H9 (cell line): ENCODE measurements at regions not wholly inside any gene's neighbourhood (a gene's known extent, or its start where the extent isn't known, plus 50 kb on each side); places are given as distances from the start of the nearest gene placed in this dataset.

Experiments used
- DNase-seq: peaks from one replicate; pipeline ENCODE4 v3.0.0-alpha.2; 2017
- H2AFZ ChIP-seq: one replicate; pipeline ENCODE4 v1.6.1; 2013; ENCODE audit warnings: mild to moderate bottlenecking, low read length, control low read depth, moderate library complexity
- H2AK5ac ChIP-seq: 2 replicates; pipeline ENCODE4 v1.6.1; 2013; ENCODE audit warnings: low read length, control low read depth, mixed read lengths; ENCODE audit not compliant: insufficient read length
- H2BK120ac ChIP-seq: one replicate; pipeline ENCODE4 v1.6.1; 2013; ENCODE audit warnings: low read depth, mild to moderate bottlenecking, low read length, control low read depth, inconsistent platforms; ENCODE audit not compliant: poor library complexity, severe bottlenecking
- H2BK12ac ChIP-seq: 2 replicates; pipeline ENCODE4 v1.6.1; 2013; ENCODE audit warnings: low read length, control low read depth, mixed read lengths, low read depth; ENCODE audit not compliant: insufficient read length
- H2BK15ac ChIP-seq: 2 replicates; pipeline ENCODE4 v1.6.1; 2013; ENCODE audit warnings: low read depth, low read length, control low read depth
- H2BK20ac ChIP-seq: one replicate; pipeline ENCODE4 v1.6.1; 2013; ENCODE audit warnings: low read depth, mild to moderate bottlenecking, low read length, control low read depth, inconsistent platforms; ENCODE audit not compliant: poor library complexity, severe bottlenecking
- H2BK5ac ChIP-seq: 2 replicates; pipeline ENCODE4 v1.6.1; 2013; ENCODE audit warnings: low read length, control low read depth, mixed read lengths; ENCODE audit not compliant: insufficient read length
- H3K14ac ChIP-seq: 2 replicates; pipeline ENCODE4 v1.6.1; 2013; ENCODE audit warnings: low read length, control low read depth; ENCODE audit not compliant: insufficient read depth
- H3K18ac ChIP-seq: 2 replicates; pipeline ENCODE4 v1.6.1; 2013; ENCODE audit warnings: low read depth, mild to moderate bottlenecking, mixed read lengths, low read length, control low read depth; ENCODE audit not compliant: insufficient read length
- H3K23ac ChIP-seq: 2 replicates; pipeline ENCODE4 v1.6.1; 2013; ENCODE audit warnings: low read length, control low read depth, mixed read lengths, low read depth; ENCODE audit not compliant: insufficient read length
- H3K23me2 ChIP-seq: 2 replicates; pipeline ENCODE4 v1.6.1; 2013; ENCODE audit warnings: low read depth, mild to moderate bottlenecking, mixed read lengths, low read length, control low read depth; ENCODE audit not compliant: insufficient read length, poor library complexity, severe bottlenecking
- H3K27ac ChIP-seq: 2 replicates; pipeline ENCODE4 v1.5.1; 2013; ENCODE audit warnings: low read length, control low read depth, mixed read lengths, low read depth; ENCODE audit not compliant: insufficient read length
- H3K27me3 ChIP-seq: 2 replicates; pipeline ENCODE4 v1.6.1; 2013; ENCODE audit warnings: low read length, control low read depth, inconsistent platforms; ENCODE audit not compliant: insufficient read depth
- H3K4ac ChIP-seq: 2 replicates; pipeline ENCODE4 v1.6.1; 2013; ENCODE audit warnings: low read depth, mild to moderate bottlenecking, control low read depth, inconsistent platforms, low read length, moderate library complexity
- H3K4me1 ChIP-seq: 2 replicates; pipeline ENCODE4 v1.6.1; 2013; ENCODE audit warnings: low read length, control low read depth, inconsistent platforms; ENCODE audit not compliant: insufficient read depth
- H3K4me2 ChIP-seq: 2 replicates; pipeline ENCODE4 v1.6.1; 2013; ENCODE audit warnings: low read length, control low read depth, mixed read lengths; ENCODE audit not compliant: insufficient read length, insufficient read depth
- H3K56ac ChIP-seq: 2 replicates; pipeline ENCODE4 v1.6.1; 2013; ENCODE audit warnings: low read depth, mild to moderate bottlenecking, mixed read lengths, low read length, control low read depth; ENCODE audit not compliant: insufficient read length
- H3K79me1 ChIP-seq: 2 replicates; pipeline ENCODE4 v1.6.1; 2013; ENCODE audit warnings: low read depth, mild to moderate bottlenecking, moderate library complexity, low read length, control low read depth, inconsistent platforms; ENCODE audit not compliant: insufficient read depth, poor library complexity, severe bottlenecking
- H3K79me2 ChIP-seq: 2 replicates; pipeline ENCODE4 v1.6.1; 2013; ENCODE audit warnings: low read length, control low read depth, inconsistent platforms; ENCODE audit not compliant: insufficient read depth
- H3K9ac ChIP-seq: 2 replicates; pipeline ENCODE4 v1.6.1; 2013; ENCODE audit warnings: low read length, control low read depth, mixed read lengths; ENCODE audit not compliant: insufficient read length; ENCODE audit errors: extremely low read depth
- H3K9me3 ChIP-seq: one replicate; pipeline ENCODE4 v1.6.1; 2013; ENCODE audit warnings: low read depth, low read length, inconsistent platforms; ENCODE audit not compliant: control insufficient read depth
- H3T11ph ChIP-seq: one replicate; pipeline ENCODE4 v1.6.1; 2013; ENCODE audit warnings: mild to moderate bottlenecking, low read length, control low read depth, inconsistent platforms
- H4K20me1 ChIP-seq: one replicate; pipeline ENCODE4 v1.6.1; 2013; ENCODE audit not compliant: control insufficient read depth, insufficient read length, insufficient read depth
- H4K5ac ChIP-seq: 2 replicates; pipeline ENCODE4 v1.6.1; 2013; ENCODE audit warnings: low read depth, mild to moderate bottlenecking, mixed read lengths, low read length, control low read depth; ENCODE audit not compliant: insufficient read length
- H4K8ac ChIP-seq: replicated peaks from 2 replicates; pipeline ENCODE4 v1.6.1; 2013; ENCODE audit warnings: low read length, control low read depth, mixed read lengths, low read depth; ENCODE audit not compliant: insufficient read length
- H4K91ac ChIP-seq: 2 replicates; pipeline ENCODE4 v1.6.1; 2013; ENCODE audit warnings: low read depth, mild to moderate bottlenecking, moderate library complexity, mixed read lengths, low read length, control low read depth; ENCODE audit not compliant: insufficient read length
- H3K27ac Mint-ChIP-seq, 3 experiments: 2 replicates in 2 of 3; 3 replicates in 1 of 3; pipeline ENCODE4 v1.8.0; 2020 to 2021; ENCODE audit warnings: mixed read lengths in 3 of 3, mild to moderate bottlenecking in 1 of 3, moderate library complexity in 1 of 3
- H3K27me3 Mint-ChIP-seq: 2 replicates; pipeline ENCODE4 v1.8.0; 2021; ENCODE audit warnings: low read depth, mild to moderate bottlenecking, moderate library complexity, mixed read lengths
- H3K36me3 Mint-ChIP-seq, 3 experiments: 2 replicates in 2 of 3; 3 replicates in 1 of 3; pipeline ENCODE4 v1.8.0; 2020 to 2021; ENCODE audit warnings: low read depth in 3 of 3, mixed read lengths in 3 of 3; ENCODE audit not compliant: insufficient read depth in 1 of 3
- H3K4me1 Mint-ChIP-seq, 2 experiments: 2 replicates each; pipeline ENCODE4 v1.8.0; 2020; ENCODE audit warnings: mixed read lengths in 2 of 2
- H3K4me3 Mint-ChIP-seq, 2 experiments: 2 replicates in 1 of 2; 3 replicates in 1 of 2; pipeline ENCODE4 v1.8.0; 2020 to 2021; ENCODE audit warnings: mild to moderate bottlenecking in 2 of 2, mixed read lengths in 2 of 2, moderate library complexity in 1 of 2
- H3K9me3 Mint-ChIP-seq, 2 experiments: 2 replicates in 1 of 2; 3 replicates in 1 of 2; pipeline ENCODE4 v1.8.0; 2020; ENCODE audit warnings: mild to moderate bottlenecking in 2 of 2, mixed read lengths in 2 of 2, moderate library complexity in 1 of 2
- CTCF ChIP-seq: fragments of 200-600 bp; sonication (generic); conservative IDR thresholded peaks from 3 replicates; pipeline ENCODE4 v1.8.0; 2021; ENCODE audit warnings: antibody characterized with exemption, mild to moderate bottlenecking
- WGBS: extraction: QIAGEN DNeasy Blood & Tissue Kit; methylation state at CpG from one replicate; pipeline ENCODE4 v1.1.7; 2013; ENCODE audit warnings: missing lambda C conversion rate, low lambda C conversion rate, mixed read lengths; ENCODE audit not compliant: insufficient read length; ENCODE audit errors: extremely low coverage; 5-methylcytosine and 5-hydroxymethylcytosine counted together

GRCh38 chr7:115511330-115511729 lies 519.2 kb downstream of the TFEC start:
- Histone ChIP-seq H3K79me1 (no peaks in the 10 kb centered on the region), H3T11ph (no peak overlapping the region), H3K23ac (no peak overlapping the region), H4K91ac (no peak overlapping the region), H3K27ac (no peak overlapping the region), H2BK120ac (no peak overlapping the region), H2BK12ac (no peak overlapping the region), H3K23me2 (no peaks in the 10 kb centered on the region), H2AK5ac (no peak overlapping the region), H4K20me1 (no peaks in the 10 kb centered on the region), H3K56ac (no peak overlapping the region), H2BK20ac (no peak overlapping the region), H2BK15ac (no peak overlapping the region), H2BK5ac (no peak overlapping the region), H3K18ac (no peak overlapping the region), H3K4me1 (no peaks in the 10 kb centered on the region), H3K79me2 (no peaks in the 10 kb centered on the region), H3K27me3 (no peaks in the 10 kb centered on the region), H3K9me3 (no peaks in the 10 kb centered on the region), H2AFZ (no peak overlapping the region), H4K8ac (no peak overlapping the region), H3K9ac (no peak overlapping the region), H3K14ac (no peak overlapping the region), H3K4ac (no peak overlapping the region), H4K5ac (no peak overlapping the region), H3K4me2 (no peak overlapping the region)
- H3K36me3 Mint-ChIP-seq: 0 out of 7 replicates have a peak, but pooled peaks cover 0 to 2% (median 0%) of the 10 kb centered on the region in 3 experiments
- WGBS: no CpG with 5 or more reads among the region's 3 CpGs
- no peak for DNase-seq
- no peak overlapping the region for H3K27ac Mint-ChIP-seq
- TF ChIP-seq CTCF: no peak
- H3K4me1 Mint-ChIP-seq: peaks cover 0 to 6% of the 10 kb centered on the region in 2 experiments; a peak in 2 of 4 replicates
- no peak overlapping the region for H3K4me3 Mint-ChIP-seq
- H3K27me3 Mint-ChIP-seq: no peaks in the 10 kb centered on the region; the same call in 1 of the 2 replicates
- no peaks in the 10 kb centered on the region; a peak in 1 of 5 replicates for H3K9me3 Mint-ChIP-seq
